Natural killer cell treated with Interleukin-12 subunit alpha and Interleukin-12 subunit beta and Interleukin-15 and Interleukin-18, amount 100 ng/mL, for 72 hours (primary cell): ENCODE measurements at regions not wholly inside any gene's neighbourhood (a gene's known extent, or its start where the extent isn't known, plus 50 kb on each side); places are given as distances from the start of the nearest gene placed in this dataset.

Source experiments
- ATAC-seq, 2 donors: fragments of 150-1000 bp; cut with Tn5 transposase in 1 of 2; sonication (Bioruptor Pico), chemical (Tn5 transposase) in 1 of 2; 2 replicates each; pipeline ENCODE4 v1.10.0; 2021
- DNase-seq: peaks from one replicate; pipeline ENCODE4 v3.0.0; 2022; ENCODE audit warnings: low spot score
- H3K27ac Mint-ChIP-seq, 2 donors: 1 replicate in 1 of 2; 2 replicates in 1 of 2; pipeline ENCODE4 v1.8.0; 2022; ENCODE audit warnings: mixed read lengths in 2 of 2, mild to moderate bottlenecking in 1 of 2, moderate library complexity in 1 of 2
- H3K27me3 Mint-ChIP-seq, 2 donors: 1 replicate in 1 of 2; 2 replicates in 1 of 2; pipeline ENCODE4 v1.8.0; 2022; ENCODE audit warnings: mixed read lengths in 2 of 2
- H3K36me3 Mint-ChIP-seq: one replicate; pipeline ENCODE4 v1.8.0; 2022; ENCODE audit warnings: mixed read lengths
- H3K4me1 Mint-ChIP-seq, 2 donors: 1 replicate in 1 of 2; 2 replicates in 1 of 2; pipeline ENCODE4 v1.8.0; 2022; ENCODE audit warnings: low read depth in 2 of 2, mixed read lengths in 2 of 2, mild to moderate bottlenecking in 1 of 2
- H3K4me3 Mint-ChIP-seq: one replicate; pipeline ENCODE4 v1.8.0; 2022; ENCODE audit warnings: mixed read lengths
- H3K9me3 Mint-ChIP-seq: 2 replicates; pipeline ENCODE4 v1.8.0; 2022; ENCODE audit warnings: mixed read lengths

GRCh38 chr7:35504365-35504764, 190.6 kb downstream of the HERPUD2 start:
- no peaks in the 10 kb centered on the region for H3K36me3 Mint-ChIP-seq
- ATAC-seq (no peak), DNase-seq (no peak)
- H3K4me1 Mint-ChIP-seq, result no peaks in the 10 kb centered on the region
- no peaks in the 10 kb centered on the region for H3K9me3 Mint-ChIP-seq
- H3K27ac Mint-ChIP-seq, result no peak overlapping the region
- peaks cover 9 to 14% of the 10 kb centered on the region in 2 donors for H3K27me3 Mint-ChIP-seq
- H3K4me3 Mint-ChIP-seq, result no peak overlapping the region

DNA sequence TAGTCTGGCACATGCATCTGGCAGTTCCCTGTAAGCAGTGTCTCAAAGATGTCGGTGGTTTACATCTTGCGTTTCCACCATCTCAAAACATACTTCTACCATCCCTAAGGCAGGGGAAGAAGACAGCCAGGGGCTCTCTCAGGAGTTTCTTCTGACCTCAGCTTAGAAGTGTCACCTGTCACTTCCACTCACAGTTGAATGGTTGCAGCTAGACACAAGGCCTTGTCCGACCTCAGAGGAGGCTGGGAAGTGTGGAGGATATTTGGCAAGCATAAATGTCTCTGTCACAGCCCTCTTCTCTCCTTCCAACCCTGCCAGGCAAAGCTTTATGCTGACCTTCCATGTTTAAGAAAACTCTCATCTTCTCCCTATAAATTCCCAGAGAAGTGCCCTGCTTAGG, 193.3 kb downstream of the HERPUD2 start:
- H3K27ac Mint-ChIP-seq, result no peak overlapping the region
- ATAC-seq (no peak), DNase-seq (no peak)
- no peaks in the 10 kb centered on the region for H3K4me1 Mint-ChIP-seq
- no peaks in the 10 kb centered on the region for H3K9me3 Mint-ChIP-seq
- H3K27me3 Mint-ChIP-seq, result peaks cover 21 to 22% of the 10 kb centered on the region in 2 donors
- H3K36me3 Mint-ChIP-seq, result no peaks in the 10 kb centered on the region
- no peak overlapping the region for H3K4me3 Mint-ChIP-seq

DNA sequence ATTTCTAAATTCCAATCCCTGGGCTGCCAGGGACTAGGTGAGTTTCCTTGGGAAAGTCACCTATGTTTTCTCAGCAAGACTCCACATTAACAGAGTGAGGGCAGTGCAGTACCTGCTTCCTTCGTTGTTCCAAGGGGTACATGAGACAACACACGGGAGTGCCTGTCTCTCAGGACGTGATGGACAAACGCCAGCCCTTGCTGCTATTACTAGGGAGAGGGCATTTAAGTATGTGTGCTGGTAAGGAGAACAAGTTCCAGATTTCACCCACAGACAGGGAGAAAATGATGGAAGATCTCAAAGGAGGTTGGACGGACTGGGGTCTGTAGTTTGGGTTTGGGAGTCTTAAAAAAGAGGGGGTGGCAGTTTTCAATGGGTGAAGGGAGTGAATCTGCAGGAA, 195.7 kb downstream of the HERPUD2 start:
- DNase-seq (no peak), ATAC-seq (no peak)
- Mint-ChIP-seq H3K36me3 (no peaks in the 10 kb centered on the region), H3K9me3 (no peaks in the 10 kb centered on the region), H3K27ac (no peak overlapping the region), H3K4me1 (peaks cover 0 to 4% of the 10 kb centered on the region in 2 donors), H3K4me3 (no peak overlapping the region), H3K27me3 (peaks cover 21 to 22% of the 10 kb centered on the region in 2 donors)

GRCh38 chr7:35498416-35498815, 196.5 kb downstream of the HERPUD2 start:
- DNase-seq (no peak), ATAC-seq (no peak)
- H3K36me3 Mint-ChIP-seq, result no peaks in the 10 kb centered on the region
- no peak overlapping the region for H3K4me3 Mint-ChIP-seq
- peaks cover 0 to 4% of the 10 kb centered on the region in 2 donors for H3K4me1 Mint-ChIP-seq
- no peak overlapping the region for H3K27ac Mint-ChIP-seq
- H3K27me3 Mint-ChIP-seq, result peaks cover 16 to 19% of the 10 kb centered on the region in 2 donors
- no peaks in the 10 kb centered on the region for H3K9me3 Mint-ChIP-seq

GRCh38 chr7:35495844-35496243, 199.1 kb downstream of the HERPUD2 start:
- no peak overlapping the region for H3K4me3 Mint-ChIP-seq
- ATAC-seq, result no peak
- H3K36me3 Mint-ChIP-seq, result no peaks in the 10 kb centered on the region
- H3K4me1 Mint-ChIP-seq, result peaks cover 0 to 4% of the 10 kb centered on the region in 2 donors
- no peaks in the 10 kb centered on the region for H3K9me3 Mint-ChIP-seq
- no peak overlapping the region for H3K27ac Mint-ChIP-seq
- peaks cover 16 to 19% of the 10 kb centered on the region in 2 donors for H3K27me3 Mint-ChIP-seq
- DNase-seq, result no peak

DNA sequence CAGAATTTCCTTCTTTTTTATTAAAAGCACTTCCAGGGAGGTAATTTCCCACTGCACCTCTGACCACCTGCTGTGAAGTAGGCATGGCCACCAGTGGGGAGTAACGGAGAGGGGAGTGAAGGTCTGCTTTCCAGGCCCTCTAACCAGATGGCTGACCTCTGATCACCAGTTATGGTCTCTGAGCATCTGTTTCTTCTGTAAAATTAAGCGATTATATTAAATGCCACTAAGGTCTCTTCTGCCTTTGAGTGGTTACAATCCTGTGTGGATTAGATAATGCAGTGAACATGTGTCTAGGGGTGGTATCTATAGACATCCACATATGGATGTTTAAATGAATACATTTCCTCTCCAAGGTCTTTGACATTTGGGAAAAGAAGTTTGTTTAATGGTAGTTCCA, 199.6 kb downstream of the HERPUD2 start:
- no peak overlapping the region for H3K4me3 Mint-ChIP-seq
- no peak overlapping the region for H3K27ac Mint-ChIP-seq
- H3K27me3 Mint-ChIP-seq, result peaks cover 16 to 17% of the 10 kb centered on the region in 2 donors
- peaks cover 0 to 4% of the 10 kb centered on the region in 2 donors for H3K4me1 Mint-ChIP-seq
- DNase-seq (no peak), ATAC-seq (no peak)
- H3K36me3 Mint-ChIP-seq, result no peaks in the 10 kb centered on the region
- H3K9me3 Mint-ChIP-seq, result no peaks in the 10 kb centered on the region

DNA sequence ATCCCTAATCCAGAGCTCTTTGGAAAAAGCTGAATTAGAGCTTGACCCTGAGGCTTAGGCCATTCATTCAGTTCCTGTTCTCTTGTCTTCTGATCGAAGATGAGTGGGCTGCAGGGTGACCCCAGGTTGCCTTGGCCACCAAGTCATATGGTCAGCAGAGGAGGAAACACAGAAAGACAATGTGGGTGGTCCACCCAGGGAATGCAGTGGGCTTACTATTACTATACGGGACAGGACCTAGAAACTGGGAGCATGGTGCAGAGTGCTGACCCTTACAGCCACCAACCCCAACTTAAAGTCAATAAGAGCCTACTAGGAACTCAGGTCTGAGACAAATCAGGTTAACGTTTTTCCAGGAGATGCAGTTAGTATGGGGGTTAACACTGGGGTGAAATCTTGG, 200.5 kb downstream of the HERPUD2 start:
- H3K27me3 Mint-ChIP-seq, result peaks cover 8 to 14% of the 10 kb centered on the region in 2 donors
- no peak for ATAC-seq
- no peak for DNase-seq
- H3K36me3 Mint-ChIP-seq, result no peaks in the 10 kb centered on the region
- H3K4me1 Mint-ChIP-seq, result peaks cover 0 to 4% of the 10 kb centered on the region in 2 donors
- H3K27ac Mint-ChIP-seq, result no peak overlapping the region
- no peak overlapping the region for H3K4me3 Mint-ChIP-seq
- H3K9me3 Mint-ChIP-seq, result no peaks in the 10 kb centered on the region

- no peaks in the 10 kb centered on the region for H3K36me3 Mint-ChIP-seq
- ATAC-seq, result no peak
- no peak overlapping the region for H3K4me3 Mint-ChIP-seq
- H3K4me1 Mint-ChIP-seq, result peaks cover 0 to 4% of the 10 kb centered on the region in 2 donors
- DNase-seq, result no peak
- H3K9me3 Mint-ChIP-seq, result no peaks in the 10 kb centered on the region
- peaks cover 0 to 4% of the 10 kb centered on the region in 2 donors for H3K27me3 Mint-ChIP-seq
- H3K27ac Mint-ChIP-seq, result no peak overlapping the region
These were observed 202.3 kb downstream of the HERPUD2 start for GRCh38 chr7:35492451-35493175.

GRCh38 chr7:35491233-35491632, 203.7 kb downstream of the HERPUD2 start:
- DNase-seq (no peak), ATAC-seq (no peak)
- peaks cover 0 to under 1% of the 10 kb centered on the region in 2 donors for H3K4me1 Mint-ChIP-seq
- no peaks in the 10 kb centered on the region for H3K27me3 Mint-ChIP-seq
- no peaks in the 10 kb centered on the region for H3K9me3 Mint-ChIP-seq
- H3K36me3 Mint-ChIP-seq, result no peaks in the 10 kb centered on the region
- H3K27ac Mint-ChIP-seq, result no peak overlapping the region
- H3K4me3 Mint-ChIP-seq, result no peak overlapping the region

GRCh38 chr7:35487841-35488240, 207.1 kb downstream of the HERPUD2 start:
- ATAC-seq, result no peak
- Mint-ChIP-seq H3K4me1 (no peaks in the 10 kb centered on the region), H3K27me3 (peaks cover 15 to 23% of the 10 kb centered on the region in 2 donors), H3K9me3 (no peaks in the 10 kb centered on the region), H3K36me3 (no peaks in the 10 kb centered on the region), H3K27ac (no peak overlapping the region), H3K4me3 (no peak overlapping the region)
- no peak for DNase-seq

DNA sequence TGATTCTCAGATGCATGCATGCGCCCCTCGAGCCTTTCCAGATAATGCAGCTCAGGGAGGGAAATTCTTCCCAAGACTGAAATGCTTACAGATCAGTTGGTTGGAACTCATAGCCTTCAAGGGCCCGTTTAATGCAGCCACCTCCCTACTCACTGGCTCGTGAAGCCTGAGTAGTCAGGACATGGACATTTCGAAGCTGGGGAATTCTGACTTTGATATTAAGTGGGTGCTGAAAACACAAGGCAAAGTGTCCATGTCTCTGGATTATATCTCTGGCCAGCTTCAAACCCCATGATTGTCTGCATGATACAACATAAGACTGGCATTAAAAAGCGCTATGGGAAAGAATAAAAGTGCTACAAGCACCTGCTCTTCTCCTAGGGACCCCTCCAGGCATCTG, 207.5 kb downstream of the HERPUD2 start:
- Mint-ChIP-seq H3K27me3 (peaks cover 15 to 23% of the 10 kb centered on the region in 2 donors), H3K9me3 (no peaks in the 10 kb centered on the region), H3K4me1 (no peaks in the 10 kb centered on the region), H3K27ac (no peak overlapping the region), H3K4me3 (no peak overlapping the region), H3K36me3 (no peaks in the 10 kb centered on the region)
- ATAC-seq (no peak), DNase-seq (no peak)

- H3K4me1 Mint-ChIP-seq, result no peaks in the 10 kb centered on the region
- DNase-seq (no peak), ATAC-seq (no peak)
- no peaks in the 10 kb centered on the region for H3K36me3 Mint-ChIP-seq
- peaks cover 25 to 37% of the 10 kb centered on the region in 2 donors for H3K27me3 Mint-ChIP-seq
- no peak overlapping the region for H3K4me3 Mint-ChIP-seq
- H3K9me3 Mint-ChIP-seq, result no peaks in the 10 kb centered on the region
- no peak overlapping the region for H3K27ac Mint-ChIP-seq
These were observed 209.5 kb downstream of the HERPUD2 start for GRCh38 chr7:35485436-35485835.

DNA sequence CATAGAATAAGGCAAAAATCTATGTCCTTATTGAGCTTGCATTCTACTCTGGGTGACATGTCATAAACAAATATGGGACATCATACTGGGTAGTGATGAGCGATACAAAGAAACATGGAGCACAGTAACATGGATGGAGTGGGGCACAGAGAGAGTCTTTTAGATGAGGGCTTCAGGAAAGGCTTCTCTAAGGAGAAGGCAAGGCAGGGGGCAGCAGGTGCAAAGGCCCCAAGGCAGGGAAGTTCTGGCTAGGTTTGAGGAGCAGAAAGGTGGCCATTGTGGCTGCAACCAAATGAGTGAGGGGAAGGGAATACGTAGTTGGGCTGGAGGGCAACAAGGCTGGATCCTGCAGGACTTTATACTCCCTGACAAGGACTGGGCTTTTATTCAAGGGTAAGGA, 211.4 kb downstream of the HERPUD2 start:
- no peak for DNase-seq
- no peak for ATAC-seq
- H3K36me3 Mint-ChIP-seq, result no peaks in the 10 kb centered on the region
- H3K4me1 Mint-ChIP-seq, result no peaks in the 10 kb centered on the region
- no peak overlapping the region for H3K27ac Mint-ChIP-seq
- peaks cover 28 to 50% of the 10 kb centered on the region in 2 donors for H3K27me3 Mint-ChIP-seq
- H3K9me3 Mint-ChIP-seq, result no peaks in the 10 kb centered on the region
- no peak overlapping the region for H3K4me3 Mint-ChIP-seq

DNA sequence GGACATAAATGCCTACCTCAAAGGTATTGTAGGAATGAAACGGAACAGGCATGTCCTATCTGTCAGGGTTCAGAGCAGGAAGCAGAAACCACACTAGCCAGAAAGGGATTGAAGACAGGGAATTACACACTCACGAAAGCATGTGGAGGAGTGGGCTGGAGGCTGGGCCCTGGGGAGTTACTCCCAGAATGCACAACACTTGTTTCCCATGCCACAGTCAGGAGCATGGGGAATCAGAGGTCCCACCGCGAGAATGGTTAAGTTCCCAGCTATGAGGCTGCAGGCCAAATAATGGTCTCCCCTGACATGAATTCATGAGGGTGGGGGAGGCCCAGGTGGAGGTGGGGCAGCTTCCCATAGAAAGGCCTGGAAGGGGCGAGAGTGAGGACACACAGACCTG, 212.7 kb downstream of the HERPUD2 start:
- Mint-ChIP-seq H3K9me3 (no peaks in the 10 kb centered on the region), H3K4me3 (no peak overlapping the region), H3K27me3 (peaks cover 29 to 54% of the 10 kb centered on the region in 2 donors), H3K27ac (no peak overlapping the region), H3K4me1 (no peaks in the 10 kb centered on the region), H3K36me3 (peaks cover 8% of the 10 kb centered on the region)
- no peak for DNase-seq
- ATAC-seq, result no peak

DNA sequence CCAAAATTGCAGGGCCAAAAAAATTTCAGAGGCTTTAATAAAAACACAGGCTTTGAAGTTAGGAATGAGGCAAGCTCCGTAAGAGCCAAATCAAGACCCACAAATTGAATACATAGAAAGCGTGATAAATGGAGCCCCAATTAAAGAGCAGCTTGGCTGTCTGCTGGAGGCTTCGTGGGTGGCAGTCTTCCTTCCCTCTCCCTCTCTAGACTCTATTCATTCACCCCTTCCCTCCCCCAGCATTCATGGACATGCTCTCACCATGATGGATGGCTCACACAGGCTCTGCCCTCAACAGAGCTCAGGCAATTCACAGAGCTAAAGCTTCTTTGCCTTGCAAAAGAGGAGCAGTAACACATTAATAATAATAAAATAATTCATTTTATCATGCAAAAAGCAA, 214.1 kb downstream of the HERPUD2 start:
- H3K27ac Mint-ChIP-seq, result no peak overlapping the region
- ATAC-seq, result no peak

More for the DNA sequence above, 214.1 kb downstream of the HERPUD2 start:
- DNase-seq, result no peak
- H3K27me3 Mint-ChIP-seq, result peaks cover 35 to 68% of the 10 kb centered on the region in 2 donors
- no peaks in the 10 kb centered on the region for H3K4me1 Mint-ChIP-seq
- H3K9me3 Mint-ChIP-seq, result no peaks in the 10 kb centered on the region
- no peak overlapping the region for H3K4me3 Mint-ChIP-seq
- H3K36me3 Mint-ChIP-seq, result peaks cover 11% of the 10 kb centered on the region
